HL-60 (cell line): ENCODE measurements at regions not wholly inside any gene's neighbourhood (a gene's known extent, or its start where the extent isn't known, plus 50 kb on each side); places are given as distances from the start of the nearest gene placed in this dataset.

ENCODE experiments used
- GABPA ChIP-seq: IDR thresholded peaks from 2 replicates; pipeline ENCODE4 v1.6.1; 2012; ENCODE audit warnings: low read depth
- POLR2AphosphoS5 ChIP-seq: IDR thresholded peaks from 2 replicates; pipeline ENCODE4 v1.6.1; 2012; ENCODE audit warnings: low read depth
- SPI1 ChIP-seq: IDR thresholded peaks from 2 replicates; pipeline ENCODE4 v1.6.1; 2012; ENCODE audit warnings: low read depth, mild to moderate bottlenecking, borderline replicate concordance
- TF ChIP-seq, protein P1 (sequence below): IDR thresholded peaks from one replicate; pipeline ENCODE4 v1.5.1; 2011; ENCODE audit warnings: low read length, control low read depth, inconsistent platforms; ENCODE audit not compliant: insufficient read depth

DNA sequence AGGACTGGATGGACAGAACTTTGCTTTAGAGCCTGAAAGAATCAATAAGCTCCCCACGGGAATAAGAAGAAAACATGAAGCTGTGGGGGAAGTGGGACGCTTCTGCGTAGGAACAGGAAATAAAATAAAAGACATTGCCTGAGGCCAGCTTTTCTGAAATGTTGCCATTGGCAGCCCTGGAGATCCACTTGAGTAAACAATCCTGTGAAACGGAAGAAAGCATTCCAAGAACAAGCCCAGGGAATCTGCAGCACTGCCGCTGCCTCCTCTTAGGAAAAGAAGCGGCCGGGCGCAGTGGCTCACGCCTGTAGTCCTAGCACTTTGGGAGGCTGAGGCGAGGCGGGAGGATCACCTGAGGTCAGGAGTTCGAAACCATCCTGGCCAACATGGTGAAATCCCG lies 182.3 kb upstream of the RALGAPA2 start:
- no peak for TF ChIP-seq GABPA
- TF ChIP-seq, protein P1, sequence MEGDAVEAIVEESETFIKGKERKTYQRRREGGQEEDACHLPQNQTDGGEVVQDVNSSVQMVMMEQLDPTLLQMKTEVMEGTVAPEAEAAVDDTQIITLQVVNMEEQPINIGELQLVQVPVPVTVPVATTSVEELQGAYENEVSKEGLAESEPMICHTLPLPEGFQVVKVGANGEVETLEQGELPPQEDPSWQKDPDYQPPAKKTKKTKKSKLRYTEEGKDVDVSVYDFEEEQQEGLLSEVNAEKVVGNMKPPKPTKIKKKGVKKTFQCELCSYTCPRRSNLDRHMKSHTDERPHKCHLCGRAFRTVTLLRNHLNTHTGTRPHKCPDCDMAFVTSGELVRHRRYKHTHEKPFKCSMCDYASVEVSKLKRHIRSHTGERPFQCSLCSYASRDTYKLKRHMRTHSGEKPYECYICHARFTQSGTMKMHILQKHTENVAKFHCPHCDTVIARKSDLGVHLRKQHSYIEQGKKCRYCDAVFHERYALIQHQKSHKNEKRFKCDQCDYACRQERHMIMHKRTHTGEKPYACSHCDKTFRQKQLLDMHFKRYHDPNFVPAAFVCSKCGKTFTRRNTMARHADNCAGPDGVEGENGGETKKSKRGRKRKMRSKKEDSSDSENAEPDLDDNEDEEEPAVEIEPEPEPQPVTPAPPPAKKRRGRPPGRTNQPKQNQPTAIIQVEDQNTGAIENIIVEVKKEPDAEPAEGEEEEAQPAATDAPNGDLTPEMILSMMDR: no peak
- no peak for TF ChIP-seq SPI1
- no peak for TF ChIP-seq POLR2AphosphoS5
